ENCODE measurements at regions not wholly inside any gene's neighbourhood (a gene's known extent, or its start where the extent isn't known, plus 50 kb on each side); places are given as distances from the start of the nearest gene placed in this dataset.

GRCh38 chr7:132733860-132734259 lies 157.6 kb upstream of the PLXNA4 start:
- no peak for DNase-seq (ENCODE audit: low spot score)

- DNase-seq (ENCODE audit: low spot score): no peak
Measured at GRCh38 chr7:132732321-132732865, 156.1 kb upstream of the PLXNA4 start.

- DNase-seq (ENCODE audit: low spot score): no peak
Measured at GRCh38 chr7:132730105-132730504, 153.8 kb upstream of the PLXNA4 start.

GRCh38 chr7:132723506-132724081 lies 147.3 kb upstream of the PLXNA4 start:
- DNase-seq (ENCODE audit: low spot score): no peak

- no peak for DNase-seq (ENCODE audit: low spot score)
Measured at GRCh38 chr7:132720835-132721234, 144.6 kb upstream of the PLXNA4 start.

GRCh38 chr7:132713893-132714292 lies 137.6 kb upstream of the PLXNA4 start:
- DNase-seq (ENCODE audit: low spot score): no peak

- DNase-seq (ENCODE audit: low spot score): peak; percentile 29
Measured at GRCh38 chr7:132709971-132710567, 133.8 kb upstream of the PLXNA4 start.

- DNase-seq (ENCODE audit: low spot score): no peak
Measured at GRCh38 chr7:132708470-132708869, 132.2 kb upstream of the PLXNA4 start.

GRCh38 chr7:132705146-132705545 lies 128.9 kb upstream of the PLXNA4 start:
- DNase-seq (ENCODE audit: low spot score): no peak

- DNase-seq (ENCODE audit: low spot score): no peak
Measured at GRCh38 chr7:132703742-132704141, 127.5 kb upstream of the PLXNA4 start.

- DNase-seq (ENCODE audit: low spot score): no peak
Measured at GRCh38 chr7:132697003-132697402, 120.7 kb upstream of the PLXNA4 start.

- no peak for DNase-seq (ENCODE audit: low spot score)
Measured at GRCh38 chr7:132696332-132696731, 120.1 kb upstream of the PLXNA4 start.

- no peak for DNase-seq (ENCODE audit: low spot score)
Measured at GRCh38 chr7:132691201-132691600, 114.9 kb upstream of the PLXNA4 start.

GRCh38 chr7:132690174-132690573 lies 113.9 kb upstream of the PLXNA4 start:
- no peak for DNase-seq (ENCODE audit: low spot score)

- no peak for DNase-seq (ENCODE audit: low spot score)
Measured at GRCh38 chr7:132687981-132688383, 111.7 kb upstream of the PLXNA4 start.

- no peak for DNase-seq (ENCODE audit: low spot score)
Measured at GRCh38 chr7:132687016-132687415, 110.7 kb upstream of the PLXNA4 start.

GRCh38 chr7:132685277-132685676 lies 109.0 kb upstream of the PLXNA4 start:
- no peak for DNase-seq (ENCODE audit: low spot score)

- no peak for DNase-seq (ENCODE audit: low spot score)
Measured at GRCh38 chr7:132683896-132684690, 107.8 kb upstream of the PLXNA4 start.

- DNase-seq (ENCODE audit: low spot score): no peak
Measured at GRCh38 chr7:132681951-132682350, 105.7 kb upstream of the PLXNA4 start.

GRCh38 chr7:132680590-132680989 lies 104.3 kb upstream of the PLXNA4 start:
- no peak for DNase-seq (ENCODE audit: low spot score)

GRCh38 chr7:132678656-132679055 lies 102.4 kb upstream of the PLXNA4 start:
- DNase-seq (ENCODE audit: low spot score): no peak

GRCh38 chr7:132677918-132678317 lies 101.6 kb upstream of the PLXNA4 start:
- no peak for DNase-seq (ENCODE audit: low spot score)

Data from HuH-7 (cell line).